ENCODE measurements at regions not wholly inside any gene's neighbourhood (a gene's known extent, or its start where the extent isn't known, plus 50 kb on each side); places are given as distances from the start of the nearest gene placed in this dataset.
A peak's percentile ranks its signal among the peaks of the same experiment; 100 is the strongest.

DNA sequence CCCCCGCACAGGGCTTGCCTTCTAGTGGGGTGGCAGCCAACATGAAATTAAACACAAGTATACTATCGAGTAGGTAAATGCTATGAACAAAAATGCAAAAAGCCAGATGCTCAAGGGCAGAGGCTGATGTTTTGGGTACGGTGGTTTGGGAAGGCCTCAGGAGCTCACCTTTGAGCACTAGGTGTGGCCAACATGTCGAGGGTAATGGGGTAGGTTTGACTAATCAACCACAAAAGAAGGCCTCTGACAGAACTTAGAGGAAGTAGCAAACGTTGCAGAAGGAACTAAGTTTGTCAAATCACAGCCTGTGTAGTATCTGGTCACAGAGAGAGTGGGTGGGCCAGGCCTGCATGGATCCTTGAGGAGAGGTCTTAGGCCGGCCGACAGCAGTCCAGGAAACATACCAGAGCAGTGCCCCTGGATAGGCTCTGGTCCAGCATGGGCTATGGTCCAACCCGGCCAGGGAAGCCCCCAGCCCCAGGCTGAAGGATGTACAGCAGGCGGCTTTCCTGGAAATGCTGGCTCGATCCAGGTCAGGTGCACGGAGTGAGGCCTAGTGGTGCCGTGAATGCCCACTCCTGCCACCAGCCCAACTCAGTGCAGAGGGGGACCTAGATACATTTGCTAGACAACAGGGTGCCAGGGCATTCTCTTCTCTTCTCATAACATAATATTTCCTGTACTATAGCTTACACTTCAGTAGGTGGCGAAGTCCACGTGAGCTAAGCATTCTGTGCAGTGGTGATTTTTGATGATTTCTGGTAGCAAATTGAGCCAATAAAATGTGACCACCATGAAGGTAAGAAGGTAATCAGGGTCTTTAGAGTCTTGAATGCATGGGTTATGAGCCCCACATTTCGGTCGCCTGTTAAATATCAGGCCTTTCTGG, 56.3 kb upstream of the CD93 start:
- Mint-ChIP-seq H3K4me3 (ENCODE audit: unreplicated experiment) (no peak overlapping the region), H3K27ac (ENCODE audit: unreplicated experiment) (peak overlapping the region; percentile 59), H3K4me1 (ENCODE audit: low read depth, unreplicated experiment) (peaks cover 29% of the 10 kb centered on the region), H3K36me3 (ENCODE audit: low read depth, unreplicated experiment) (no peaks in the 10 kb centered on the region), H3K9me3 (ENCODE audit: unreplicated experiment) (no peaks in the 10 kb centered on the region), H3K27me3 (ENCODE audit: low read depth, unreplicated experiment) (no peaks in the 10 kb centered on the region)
- H3K27ac ChIP-seq (ENCODE audit: low read depth, low read length): peak overlapping the region; percentile 71
- peak overlapping the region; percentile 75 for H3K4me2 ChIP-seq (ENCODE audit: low read length)
- FAIRE-seq (no peak), DNase-seq (ENCODE audit: low read depth) (no peak)
- peaks cover 58% of the 10 kb centered on the region for H3K4me1 ChIP-seq (ENCODE audit: insufficient read depth, low read length)
- H3K79me2 ChIP-seq (ENCODE audit: insufficient read depth, low read length): no peaks in the 10 kb centered on the region
- peak overlapping the region; percentile 47 for H3K9ac ChIP-seq (ENCODE audit: low read length)
- no peaks in the 10 kb centered on the region for H4K20me1 ChIP-seq (ENCODE audit: insufficient read depth, low read length)
- H3K27me3 ChIP-seq (ENCODE audit: insufficient read depth, low read length): no peaks in the 10 kb centered on the region
- H3K9me3 ChIP-seq (ENCODE audit: insufficient read depth, low read depth, low read length): no peaks in the 10 kb centered on the region
- no peak overlapping the region for H3K4me3 ChIP-seq (ENCODE audit: insufficient read depth, low read depth, low read length)
- H3K36me3 ChIP-seq (ENCODE audit: insufficient read depth, low read length): no peaks in the 10 kb centered on the region
- no peak overlapping the region for H2AFZ ChIP-seq (ENCODE audit: low read depth, low read length)
- TF ChIP-seq EZH2 (IDR thresholded peaks at IDR 0.05; ENCODE audit: insufficient read depth, low read length): no peak
- TF ChIP-seq, protein P1, sequence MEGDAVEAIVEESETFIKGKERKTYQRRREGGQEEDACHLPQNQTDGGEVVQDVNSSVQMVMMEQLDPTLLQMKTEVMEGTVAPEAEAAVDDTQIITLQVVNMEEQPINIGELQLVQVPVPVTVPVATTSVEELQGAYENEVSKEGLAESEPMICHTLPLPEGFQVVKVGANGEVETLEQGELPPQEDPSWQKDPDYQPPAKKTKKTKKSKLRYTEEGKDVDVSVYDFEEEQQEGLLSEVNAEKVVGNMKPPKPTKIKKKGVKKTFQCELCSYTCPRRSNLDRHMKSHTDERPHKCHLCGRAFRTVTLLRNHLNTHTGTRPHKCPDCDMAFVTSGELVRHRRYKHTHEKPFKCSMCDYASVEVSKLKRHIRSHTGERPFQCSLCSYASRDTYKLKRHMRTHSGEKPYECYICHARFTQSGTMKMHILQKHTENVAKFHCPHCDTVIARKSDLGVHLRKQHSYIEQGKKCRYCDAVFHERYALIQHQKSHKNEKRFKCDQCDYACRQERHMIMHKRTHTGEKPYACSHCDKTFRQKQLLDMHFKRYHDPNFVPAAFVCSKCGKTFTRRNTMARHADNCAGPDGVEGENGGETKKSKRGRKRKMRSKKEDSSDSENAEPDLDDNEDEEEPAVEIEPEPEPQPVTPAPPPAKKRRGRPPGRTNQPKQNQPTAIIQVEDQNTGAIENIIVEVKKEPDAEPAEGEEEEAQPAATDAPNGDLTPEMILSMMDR (IDR thresholded peaks at IDR 0.05; ENCODE audit: insufficient read depth, low read depth, low read length): no peak

- Histone ChIP-seq H4K20me1 (ENCODE audit: insufficient read depth, low read length) (no peaks in the 10 kb centered on the region), H3K79me2 (ENCODE audit: insufficient read depth, low read length) (no peaks in the 10 kb centered on the region), H3K4me1 (ENCODE audit: insufficient read depth, low read length) (peaks cover 50% of the 10 kb centered on the region), H3K9me3 (ENCODE audit: insufficient read depth, low read depth, low read length) (no peaks in the 10 kb centered on the region), H3K4me2 (ENCODE audit: low read length) (peak overlapping the region; percentile 75), H3K4me3 (ENCODE audit: insufficient read depth, low read depth, low read length) (no peak overlapping the region), H3K9ac (ENCODE audit: low read length) (no peak overlapping the region), H3K27me3 (ENCODE audit: insufficient read depth, low read length) (no peaks in the 10 kb centered on the region), H2AFZ (ENCODE audit: low read depth, low read length) (no peak overlapping the region), H3K36me3 (ENCODE audit: insufficient read depth, low read length) (no peaks in the 10 kb centered on the region), H3K27ac (ENCODE audit: low read depth, low read length) (no peak overlapping the region)
- no peak for TF ChIP-seq EZH2 (IDR thresholded peaks at IDR 0.05; ENCODE audit: insufficient read depth, low read length)
- TF ChIP-seq, protein P1 (IDR thresholded peaks at IDR 0.05; ENCODE audit: insufficient read depth, low read depth, low read length): no peak
- H3K27ac Mint-ChIP-seq (ENCODE audit: unreplicated experiment): no peak overlapping the region
- H3K27me3 Mint-ChIP-seq (ENCODE audit: low read depth, unreplicated experiment): no peaks in the 10 kb centered on the region
- DNase-seq (ENCODE audit: low read depth): peak; percentile 86
- H3K4me3 Mint-ChIP-seq (ENCODE audit: unreplicated experiment): no peak overlapping the region
- peaks cover 29% of the 10 kb centered on the region for H3K4me1 Mint-ChIP-seq (ENCODE audit: low read depth, unreplicated experiment)
- H3K9me3 Mint-ChIP-seq (ENCODE audit: unreplicated experiment): no peaks in the 10 kb centered on the region
- no peak for FAIRE-seq
- H3K36me3 Mint-ChIP-seq (ENCODE audit: low read depth, unreplicated experiment): no peaks in the 10 kb centered on the region
Observed at GRCh38 chr20:23141450-23142161, 55.5 kb upstream of the CD93 start.
